ENCODE measurements at regions not wholly inside any gene's neighbourhood (a gene's known extent, or its start where the extent isn't known, plus 50 kb on each side); places are given as distances from the start of the nearest gene placed in this dataset.

DNA sequence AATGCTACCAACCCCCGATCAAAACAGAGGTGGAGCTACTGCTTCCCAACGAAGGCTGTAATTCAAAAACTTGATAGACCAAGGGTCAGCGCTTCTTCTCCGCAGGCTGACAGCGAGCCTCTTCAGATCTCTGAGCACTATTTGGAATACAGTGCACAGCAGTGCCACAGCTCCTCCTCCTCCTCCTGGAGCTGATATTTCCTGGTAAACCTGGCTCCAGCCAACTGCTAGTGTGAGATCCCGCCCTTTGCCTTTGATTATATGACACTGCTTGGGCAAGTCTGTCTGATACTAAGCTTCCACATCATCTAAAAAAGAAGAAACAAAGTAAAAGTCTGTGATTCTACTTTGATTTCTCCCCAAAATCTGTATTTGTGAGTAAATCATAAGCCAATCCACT, 710.5 kb downstream of the DACH1 start:
- Histone ChIP-seq H3K27me3 (ENCODE audit: control insufficient read depth, insufficient read depth, low read length) (no peaks in the 10 kb centered on the region), H3K36me3 (ENCODE audit: control insufficient read depth, insufficient read depth, low read length) (no peaks in the 10 kb centered on the region), H3K4me3 (ENCODE audit: low read depth, low read length) (no peak overlapping the region)
- TF ChIP-seq, protein P1, sequence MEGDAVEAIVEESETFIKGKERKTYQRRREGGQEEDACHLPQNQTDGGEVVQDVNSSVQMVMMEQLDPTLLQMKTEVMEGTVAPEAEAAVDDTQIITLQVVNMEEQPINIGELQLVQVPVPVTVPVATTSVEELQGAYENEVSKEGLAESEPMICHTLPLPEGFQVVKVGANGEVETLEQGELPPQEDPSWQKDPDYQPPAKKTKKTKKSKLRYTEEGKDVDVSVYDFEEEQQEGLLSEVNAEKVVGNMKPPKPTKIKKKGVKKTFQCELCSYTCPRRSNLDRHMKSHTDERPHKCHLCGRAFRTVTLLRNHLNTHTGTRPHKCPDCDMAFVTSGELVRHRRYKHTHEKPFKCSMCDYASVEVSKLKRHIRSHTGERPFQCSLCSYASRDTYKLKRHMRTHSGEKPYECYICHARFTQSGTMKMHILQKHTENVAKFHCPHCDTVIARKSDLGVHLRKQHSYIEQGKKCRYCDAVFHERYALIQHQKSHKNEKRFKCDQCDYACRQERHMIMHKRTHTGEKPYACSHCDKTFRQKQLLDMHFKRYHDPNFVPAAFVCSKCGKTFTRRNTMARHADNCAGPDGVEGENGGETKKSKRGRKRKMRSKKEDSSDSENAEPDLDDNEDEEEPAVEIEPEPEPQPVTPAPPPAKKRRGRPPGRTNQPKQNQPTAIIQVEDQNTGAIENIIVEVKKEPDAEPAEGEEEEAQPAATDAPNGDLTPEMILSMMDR (IDR thresholded peaks at IDR 0.05; ENCODE audit: insufficient read depth, low read length, poor library complexity, severe bottlenecking): no peak
- no peak for DNase-seq (ENCODE audit: low read depth)

DNA sequence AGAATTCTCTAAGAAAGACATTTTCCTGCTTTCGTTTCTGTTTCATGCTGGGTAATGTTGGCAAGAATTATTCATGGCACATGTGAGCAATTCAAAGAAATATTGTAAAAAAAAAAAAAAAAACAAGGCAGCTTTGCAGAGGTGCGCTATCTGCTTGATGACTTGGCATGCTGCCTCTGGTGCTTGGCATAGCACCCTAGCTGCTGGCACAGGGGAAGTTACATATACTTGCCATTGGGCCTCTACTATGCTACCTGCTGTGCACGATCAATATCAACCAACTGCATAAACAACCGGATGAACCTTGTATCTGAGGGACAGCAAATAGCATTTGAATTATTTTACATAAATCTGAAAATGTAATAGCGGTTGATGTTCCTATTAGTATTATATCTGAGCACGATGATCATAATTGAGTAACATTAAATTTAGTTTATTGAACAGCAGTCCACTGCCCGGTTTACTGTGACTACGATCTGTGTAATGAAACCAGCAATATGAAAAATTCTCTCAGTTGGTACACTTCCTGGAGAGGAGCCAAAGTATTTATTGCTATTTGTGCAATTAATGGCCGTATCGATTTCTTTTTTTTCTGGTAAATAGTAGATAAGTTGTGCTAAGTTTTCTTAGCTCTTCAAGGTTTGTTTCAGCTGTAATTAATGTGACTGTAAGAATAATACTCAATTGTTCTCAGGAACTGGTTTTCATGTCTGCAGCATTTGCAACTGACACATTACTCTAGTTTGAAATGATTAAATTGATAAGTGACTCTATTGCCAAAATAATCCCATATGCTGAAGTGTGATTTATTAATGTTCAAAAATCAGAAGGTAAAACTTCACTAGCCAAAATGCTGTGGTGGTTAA, 717.3 kb downstream of the DACH1 start:
- DNase-seq (ENCODE audit: low read depth): no peak
- TF ChIP-seq, protein P1 (IDR thresholded peaks at IDR 0.05; ENCODE audit: insufficient read depth, low read length, poor library complexity, severe bottlenecking): no peak
- no peaks in the 10 kb centered on the region for H3K27me3 ChIP-seq (ENCODE audit: control insufficient read depth, insufficient read depth, low read length)
- no peaks in the 10 kb centered on the region for H3K36me3 ChIP-seq (ENCODE audit: control insufficient read depth, insufficient read depth, low read length)
- no peak overlapping the region for H3K4me3 ChIP-seq (ENCODE audit: low read depth, low read length)

DNA sequence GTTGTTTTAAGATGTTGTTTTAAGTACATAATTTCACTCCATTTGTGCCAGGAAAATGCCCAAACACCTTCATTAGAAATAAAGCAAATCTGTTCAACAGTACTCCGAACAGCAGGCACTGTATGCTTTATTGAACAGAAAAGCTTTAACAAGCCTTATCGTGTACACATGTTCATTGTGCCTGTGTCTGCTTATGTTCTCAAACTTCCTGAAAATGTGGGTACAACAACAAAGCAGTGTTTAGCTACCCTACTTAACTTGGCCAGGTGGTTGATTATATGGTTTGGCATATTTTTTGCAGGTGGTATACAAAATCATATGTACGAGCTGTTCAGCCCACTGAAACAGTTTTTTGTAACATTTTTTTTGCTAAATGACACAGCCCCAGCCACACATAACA, 718.0 kb downstream of the DACH1 start:
- Histone ChIP-seq H3K27me3 (ENCODE audit: control insufficient read depth, insufficient read depth, low read length) (no peaks in the 10 kb centered on the region), H3K36me3 (ENCODE audit: control insufficient read depth, insufficient read depth, low read length) (no peaks in the 10 kb centered on the region), H3K4me3 (ENCODE audit: low read depth, low read length) (no peak overlapping the region)
- no peak for DNase-seq (ENCODE audit: low read depth)
- TF ChIP-seq, protein P1 (IDR thresholded peaks at IDR 0.05; ENCODE audit: insufficient read depth, low read length, poor library complexity, severe bottlenecking): no peak

DNA sequence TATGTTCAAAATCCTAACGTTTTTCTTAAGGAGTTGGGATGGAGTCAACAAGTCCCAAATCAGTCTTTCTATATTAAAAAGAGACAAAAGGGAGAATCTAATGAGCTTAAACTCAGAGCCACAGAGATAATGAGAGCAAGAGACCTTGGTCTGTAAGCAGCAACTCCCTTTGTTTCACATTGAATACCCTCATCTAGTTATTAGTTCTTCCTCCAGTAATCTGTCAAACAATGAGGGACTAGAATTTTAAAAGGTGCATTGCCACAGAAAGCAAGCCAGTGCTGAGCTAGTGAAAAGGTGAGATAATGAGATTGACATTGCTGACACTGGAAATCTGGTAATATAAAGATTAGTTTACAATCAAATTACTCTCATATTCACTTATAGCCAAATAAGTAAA, 718.6 kb downstream of the DACH1 start:
- DNase-seq (ENCODE audit: low read depth): no peak
- TF ChIP-seq, protein P1 (IDR thresholded peaks at IDR 0.05; ENCODE audit: insufficient read depth, low read length, poor library complexity, severe bottlenecking): no peak
- Histone ChIP-seq H3K27me3 (ENCODE audit: control insufficient read depth, insufficient read depth, low read length) (no peaks in the 10 kb centered on the region), H3K4me3 (ENCODE audit: low read depth, low read length) (no peak overlapping the region), H3K36me3 (ENCODE audit: control insufficient read depth, insufficient read depth, low read length) (no peaks in the 10 kb centered on the region)

DNA sequence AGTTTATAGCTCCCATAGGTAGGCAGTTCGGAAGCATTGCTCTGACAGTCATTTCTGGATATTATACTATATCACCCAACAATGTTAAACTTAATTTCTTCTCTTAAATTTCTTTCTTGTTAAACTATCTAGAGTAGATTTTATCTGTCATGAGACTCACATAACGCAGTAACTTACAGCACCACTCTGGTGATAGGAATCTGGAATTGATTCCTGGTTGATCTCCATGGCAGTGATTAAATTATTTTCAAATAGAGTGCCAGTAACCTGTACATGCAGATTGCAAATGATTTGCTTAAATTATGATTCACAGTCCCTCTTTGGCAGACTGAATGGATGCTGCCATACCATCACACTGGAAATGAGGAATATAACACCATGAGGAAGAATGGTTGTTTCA, 722.1 kb downstream of the DACH1 start:
- no peak for DNase-seq (ENCODE audit: low read depth)
- H3K4me3 ChIP-seq (ENCODE audit: low read depth, low read length): no peak overlapping the region
- no peaks in the 10 kb centered on the region for H3K27me3 ChIP-seq (ENCODE audit: control insufficient read depth, insufficient read depth, low read length)
- no peaks in the 10 kb centered on the region for H3K36me3 ChIP-seq (ENCODE audit: control insufficient read depth, insufficient read depth, low read length)
- TF ChIP-seq, protein P1 (IDR thresholded peaks at IDR 0.05; ENCODE audit: insufficient read depth, low read length, poor library complexity, severe bottlenecking): no peak

DNA sequence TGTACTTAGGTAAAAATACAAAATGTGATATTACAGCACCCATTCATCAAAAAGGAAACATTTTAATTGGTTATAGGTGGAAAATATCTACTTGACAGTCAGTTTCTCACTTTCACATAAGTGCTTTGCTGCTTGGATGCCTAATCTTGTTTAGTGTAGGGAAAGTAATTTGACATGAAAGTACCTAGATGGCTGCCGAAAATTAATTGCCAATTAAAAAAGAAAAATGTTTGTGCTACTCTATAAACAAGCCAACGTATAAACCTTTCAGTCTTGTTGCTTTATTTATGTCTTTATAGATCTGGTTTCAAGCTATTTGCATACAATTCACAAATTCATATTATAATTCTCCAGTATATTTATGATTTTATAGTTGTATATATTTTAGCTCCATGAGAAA, 729.9 kb downstream of the DACH1 start:
- TF ChIP-seq, protein P1 (IDR thresholded peaks at IDR 0.05; ENCODE audit: insufficient read depth, low read length, poor library complexity, severe bottlenecking): no peak
- DNase-seq (ENCODE audit: low read depth): no peak
- Histone ChIP-seq H3K27me3 (ENCODE audit: control insufficient read depth, insufficient read depth, low read length) (no peaks in the 10 kb centered on the region), H3K36me3 (ENCODE audit: control insufficient read depth, insufficient read depth, low read length) (no peaks in the 10 kb centered on the region), H3K4me3 (ENCODE audit: low read depth, low read length) (no peak overlapping the region)

All from kidney epithelial cell (primary cell).